ENCODE measurements at regions not wholly inside any gene's neighbourhood (a gene's known extent, or its start where the extent isn't known, plus 50 kb on each side); places are given as distances from the start of the nearest gene placed in this dataset.
"Not testable (repeated sequence)": the region's sequence is repeated elsewhere in the genome, so short reads cannot be mapped to it uniquely, and the experiment has no call there.

DNA sequence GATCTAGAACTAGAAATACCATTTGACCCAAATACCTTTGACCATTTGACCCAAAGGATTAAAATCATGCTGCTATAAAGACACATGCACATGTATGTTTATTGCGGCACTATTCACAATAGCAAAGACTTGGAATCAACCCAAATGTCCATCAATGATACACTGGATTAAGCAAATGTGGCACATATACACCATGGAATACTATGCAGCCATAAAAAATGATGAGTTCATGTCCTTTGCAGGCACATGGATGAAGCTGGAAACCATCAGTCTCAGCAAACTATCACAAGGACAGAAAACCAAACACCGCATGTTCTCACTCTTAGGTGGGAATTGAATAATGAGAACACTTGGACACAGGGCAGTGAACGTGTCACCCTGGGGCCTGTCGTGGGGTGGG is 87.9 kb upstream of the MEGF10 start:
- H3K27me3 ChIP-seq, H3K36me3 ChIP-seq, H3K9me3 ChIP-seq, DNase-seq, H3K4me3 ChIP-seq: not testable (repeated sequence)

DNA sequence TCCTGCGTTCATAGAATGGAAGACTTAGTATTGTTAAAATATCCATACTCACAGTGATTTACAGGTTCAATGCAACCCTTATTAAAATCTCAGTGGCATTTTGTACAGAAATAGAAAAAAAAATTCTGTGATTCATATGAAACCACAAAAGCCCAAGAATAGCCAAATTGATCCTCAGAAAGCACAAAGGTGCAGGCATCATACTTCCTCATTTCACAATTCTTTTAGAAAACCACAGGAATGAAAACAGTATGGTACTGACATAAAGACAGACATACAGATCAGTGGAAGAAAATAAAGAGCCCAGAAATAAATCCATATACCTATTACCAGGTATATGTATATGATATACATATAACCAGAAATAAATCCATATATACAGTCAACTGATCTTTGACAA is 86.8 kb upstream of the MEGF10 start:
- DNase-seq, result no peak
- 0 out of 2 replicates have a peak, but pooled peaks cover 3% of the 10 kb centered on the region for H3K9me3 ChIP-seq
- no peak overlapping the region for H3K4me3 ChIP-seq
- H3K27me3 ChIP-seq, result no peaks in the 10 kb centered on the region
- no peaks in the 10 kb centered on the region for H3K36me3 ChIP-seq

DNA sequence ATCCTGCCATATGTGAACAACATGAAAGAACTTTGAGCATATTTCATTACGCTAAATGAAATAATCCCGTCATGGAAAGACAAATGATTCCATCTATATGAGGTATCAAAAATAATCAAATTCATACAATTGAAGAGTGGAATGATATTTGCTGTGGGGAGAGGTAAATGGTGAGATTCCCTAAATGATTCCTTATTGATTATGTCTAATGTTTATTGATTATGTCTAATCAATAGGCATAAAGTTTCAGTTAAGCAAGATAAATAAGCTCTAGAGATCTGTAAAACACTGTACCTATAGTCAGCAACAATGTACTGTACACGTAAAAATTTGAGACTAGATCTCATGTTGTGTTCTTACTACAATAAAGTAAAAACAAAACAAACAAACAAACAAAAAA is 85.4 kb upstream of the MEGF10 start:
- Histone ChIP-seq H3K36me3 (no peaks in the 10 kb centered on the region), H3K9me3 (0 out of 2 replicates have a peak, but pooled peaks cover 3% of the 10 kb centered on the region), H3K27me3 (0 out of 2 replicates have a peak, but pooled peaks cover 2% of the 10 kb centered on the region), H3K4me3 (no peak overlapping the region)
- DNase-seq, result no peak

DNA sequence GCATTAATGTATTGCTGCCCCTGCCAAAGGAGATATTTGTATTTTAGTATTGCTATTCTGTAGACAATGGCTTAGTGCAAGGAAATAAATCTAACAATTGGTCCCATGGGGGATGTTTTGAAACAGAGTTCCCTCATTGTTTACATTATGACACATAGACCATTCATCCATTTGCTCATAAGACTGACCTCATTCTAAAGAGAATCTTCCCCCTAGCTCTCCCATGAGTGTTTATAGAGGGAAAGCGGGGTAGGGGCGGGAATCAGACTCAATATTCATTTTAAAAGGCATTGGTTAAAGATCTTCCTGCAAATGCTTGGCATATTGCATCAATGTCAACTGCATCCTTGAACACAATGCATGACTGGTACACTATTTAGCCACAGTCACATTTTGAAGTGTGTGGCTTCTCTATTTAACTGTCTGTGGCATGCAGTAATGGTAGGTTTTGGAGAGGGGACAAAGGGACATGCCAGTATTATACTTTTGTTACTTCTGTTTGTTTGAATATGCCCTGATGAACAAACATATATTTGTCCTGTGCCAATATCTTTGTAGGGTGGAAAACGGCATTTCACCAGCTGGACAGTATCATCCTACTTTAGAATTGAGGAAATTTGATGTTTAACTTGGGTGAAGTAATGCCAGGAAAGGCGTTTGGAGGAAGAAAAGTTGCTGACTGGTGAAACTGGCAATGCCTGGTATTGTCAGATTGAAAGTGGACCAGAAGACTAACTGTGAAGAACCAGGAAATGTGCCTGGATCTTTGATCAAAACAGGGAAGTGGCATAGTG is 84.1 kb upstream of the MEGF10 start:
- Histone ChIP-seq H3K4me3 (no peak overlapping the region), H3K9me3 (0 out of 2 replicates have a peak, but pooled peaks cover 3% of the 10 kb centered on the region), H3K36me3 (no peaks in the 10 kb centered on the region), H3K27me3 (0 out of 2 replicates have a peak, but pooled peaks cover 2% of the 10 kb centered on the region)
- peak; percentile 53 for DNase-seq

DNA sequence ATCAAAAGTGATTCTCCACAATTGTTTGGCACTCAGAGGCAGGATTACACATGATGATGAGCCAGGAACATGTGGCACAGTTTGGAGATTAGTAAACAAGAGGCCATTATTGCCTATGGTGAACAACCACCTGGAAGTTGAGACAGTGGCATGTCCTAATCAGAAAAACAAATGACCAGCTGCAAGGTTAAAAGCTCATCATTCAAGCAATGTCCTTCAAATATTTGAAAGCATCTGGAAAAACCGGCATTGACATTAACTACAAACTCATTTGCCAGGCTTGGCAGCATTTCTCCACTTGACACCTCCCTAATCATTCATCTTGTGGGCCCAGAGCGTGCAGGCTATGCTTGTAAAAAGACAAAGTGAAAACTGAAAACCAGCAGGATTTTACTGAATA is 80.6 kb upstream of the MEGF10 start:
- H3K27me3 ChIP-seq, result peaks cover 2% of the 10 kb centered on the region; the same call in 1 of the 2 replicates
- H3K36me3 ChIP-seq, result no peaks in the 10 kb centered on the region
- 0 out of 2 replicates have a peak, but pooled peaks cover 3% of the 10 kb centered on the region for H3K9me3 ChIP-seq
- no peak for DNase-seq
- H3K4me3 ChIP-seq, result no peak overlapping the region

DNA sequence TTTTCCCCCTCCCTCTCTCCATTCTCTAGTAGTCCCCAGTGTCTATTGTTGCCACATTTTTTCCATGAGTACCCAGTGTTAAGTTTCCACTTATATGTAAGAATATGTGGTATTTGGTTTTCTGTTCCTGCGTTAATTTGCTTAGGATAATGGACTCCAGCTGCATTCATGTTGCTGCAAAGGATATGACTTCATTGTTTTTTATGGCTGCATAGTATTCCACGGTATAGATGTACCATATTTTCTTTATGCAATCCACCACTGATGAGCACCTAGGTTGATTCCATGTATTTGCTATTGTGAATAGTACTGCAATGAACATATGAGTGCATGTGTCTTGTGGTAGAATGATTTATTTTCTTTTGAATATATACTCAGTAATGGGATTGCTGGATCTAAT is 77.4 kb upstream of the MEGF10 start:
- Histone ChIP-seq H3K36me3 (no peaks in the 10 kb centered on the region), H3K27me3 (peaks cover 2% of the 10 kb centered on the region; the same call in 1 of the 2 replicates), H3K4me3 (no peak overlapping the region), H3K9me3 (no peaks in the 10 kb centered on the region)
- no peak for DNase-seq

DNA sequence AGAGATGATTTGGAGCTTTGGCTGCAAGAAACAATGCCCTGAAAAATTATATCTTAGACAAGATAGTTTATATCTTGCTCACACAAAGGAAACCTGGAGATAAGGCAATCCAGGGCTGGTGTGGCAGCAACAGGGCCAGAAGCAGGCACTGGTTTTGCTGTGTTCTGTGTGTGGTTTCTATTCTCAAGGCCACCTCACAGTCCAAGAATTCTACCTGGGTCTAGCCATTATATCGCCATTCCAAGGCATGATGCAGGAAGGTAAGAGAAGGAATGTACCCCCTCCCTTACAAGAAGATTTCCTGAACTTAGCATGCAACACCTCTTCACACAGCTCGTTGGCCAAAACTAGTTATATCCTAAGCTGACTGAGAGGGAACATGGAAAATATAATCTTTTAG is 74.5 kb upstream of the MEGF10 start:
- Histone ChIP-seq H3K9me3 (no peaks in the 10 kb centered on the region), H3K27me3 (peaks cover 4% of the 10 kb centered on the region; the same call in 1 of the 2 replicates), H3K4me3 (no peak overlapping the region), H3K36me3 (no peaks in the 10 kb centered on the region)
- DNase-seq, result no peak

DNA sequence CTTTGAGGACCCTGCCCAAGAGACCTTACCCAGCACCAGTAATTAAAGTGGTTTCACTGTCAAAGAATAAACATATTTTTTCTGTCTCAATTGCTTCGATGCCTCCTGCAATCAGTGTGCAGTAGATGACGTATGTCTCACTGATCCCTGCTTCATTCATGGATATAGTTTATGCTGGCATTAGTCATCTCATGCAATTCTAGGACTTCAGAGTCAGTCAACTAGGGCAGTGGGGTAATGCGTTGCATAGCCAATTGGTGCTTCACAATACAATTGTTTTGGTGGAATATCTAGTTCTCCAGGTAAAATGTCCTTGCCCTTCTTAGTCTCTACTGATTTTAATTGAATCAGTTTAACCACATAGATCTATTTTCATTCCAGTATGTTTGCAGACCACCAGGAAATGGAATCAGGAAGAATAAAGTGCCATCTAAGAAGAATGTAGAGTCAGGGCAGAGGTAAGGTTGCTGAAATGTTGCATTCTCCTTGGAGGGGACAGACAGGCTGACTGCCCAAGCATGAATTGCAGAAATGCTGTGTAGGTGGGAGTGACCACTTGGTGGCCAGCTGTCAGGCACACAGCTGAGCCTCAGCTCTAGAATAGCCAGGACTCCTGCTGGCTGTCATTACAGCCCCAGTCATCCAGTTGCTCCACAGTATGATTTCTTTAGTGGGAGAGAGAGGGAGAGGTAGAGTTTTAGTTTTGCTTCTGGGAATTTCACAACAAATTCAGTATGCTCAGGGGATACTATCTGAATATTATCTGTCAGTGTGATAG is 73.5 kb upstream of the MEGF10 start:
- no peak for DNase-seq
- Histone ChIP-seq H3K9me3 (no peaks in the 10 kb centered on the region), H3K4me3 (no peak overlapping the region), H3K36me3 (no peaks in the 10 kb centered on the region), H3K27me3 (peaks cover 4% of the 10 kb centered on the region; the same call in 1 of the 2 replicates)

DNA sequence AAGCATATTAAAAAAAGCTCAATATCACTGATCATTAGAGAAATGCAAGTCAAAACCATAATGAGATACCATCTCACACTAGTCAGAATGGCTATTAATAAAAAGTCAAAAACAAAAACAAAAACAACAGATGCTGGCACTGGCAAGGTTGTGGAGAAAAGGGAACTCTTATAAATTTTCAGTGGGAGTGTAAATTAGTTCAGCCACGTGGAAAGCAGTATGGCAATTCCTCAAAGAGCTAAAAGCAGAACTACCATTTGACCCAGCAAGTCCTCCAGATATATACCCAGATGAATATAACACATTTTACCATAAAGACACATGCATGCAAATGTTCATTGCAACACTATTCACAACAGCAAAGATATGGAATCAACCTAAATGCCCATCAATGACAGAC is 68.7 kb upstream of the MEGF10 start:
- DNase-seq, H3K27me3 ChIP-seq, H3K9me3 ChIP-seq, H3K36me3 ChIP-seq, H3K4me3 ChIP-seq: not testable (repeated sequence)

DNA sequence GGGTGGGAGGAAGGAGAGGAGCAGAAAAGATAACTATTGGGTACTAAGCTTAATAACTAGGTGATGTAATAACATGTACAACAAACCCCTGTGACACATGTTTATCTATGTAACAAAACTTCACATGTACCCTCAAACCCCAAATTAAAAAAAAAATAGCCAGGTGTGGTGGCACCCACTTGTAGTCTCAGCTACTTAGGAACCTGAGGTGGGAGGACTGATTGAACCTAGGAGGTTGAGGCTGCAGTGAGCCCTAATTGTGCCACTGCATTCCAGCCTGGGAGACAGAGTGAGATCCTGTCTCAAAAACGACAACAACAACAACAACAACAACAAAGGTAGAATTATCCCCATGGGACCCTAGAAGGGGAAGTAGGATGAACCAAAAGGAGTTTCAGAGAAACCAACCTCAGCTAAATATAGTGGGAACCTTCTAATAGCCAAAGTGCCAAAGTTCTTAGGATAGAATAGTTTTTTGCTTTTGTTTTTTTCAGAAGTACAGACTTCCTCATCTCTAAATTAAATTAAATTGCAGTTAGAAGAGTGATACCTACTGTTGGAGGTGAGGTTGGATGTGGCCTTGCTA is 67.9 kb upstream of the MEGF10 start:
- H3K9me3 ChIP-seq, H3K27me3 ChIP-seq, DNase-seq: not testable (repeated sequence)

DNA sequence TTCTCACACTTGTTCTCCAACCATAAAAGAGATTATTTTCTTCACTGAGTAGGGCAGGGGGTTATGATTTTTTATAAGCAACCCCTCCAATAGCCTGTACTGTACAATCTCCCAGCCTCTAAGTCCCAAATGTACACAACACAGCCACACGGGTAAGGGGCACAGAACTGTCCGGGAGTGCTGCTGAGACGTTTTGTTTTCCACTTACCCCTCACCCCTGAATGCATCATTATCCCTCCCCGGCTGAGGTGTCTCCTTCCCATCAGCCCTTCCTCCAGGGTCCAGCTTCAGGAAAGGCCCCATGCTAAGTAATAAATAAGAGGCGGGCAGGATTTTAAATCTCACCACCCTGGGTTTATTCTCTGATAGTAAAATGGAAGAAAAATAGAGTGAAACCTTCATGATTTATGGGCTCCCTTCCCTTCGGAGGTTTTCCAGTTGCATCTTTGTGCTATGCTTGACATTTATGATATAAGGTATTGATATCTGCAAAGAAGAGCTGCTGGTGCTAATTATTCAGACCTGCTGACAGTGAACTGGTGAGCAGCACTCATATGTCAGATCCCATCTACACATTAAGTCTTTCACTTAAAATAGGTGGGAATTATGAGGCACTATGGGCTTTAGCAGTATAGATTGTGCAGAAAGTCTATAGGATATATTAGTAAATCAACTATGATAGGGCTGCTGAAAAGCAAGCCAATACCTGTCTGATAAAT is 67.2 kb upstream of the MEGF10 start:
- DNase-seq, result no peak
- H3K27me3 ChIP-seq, result peaks cover 4% of the 10 kb centered on the region; the same call in 1 of the 2 replicates
- no peaks in the 10 kb centered on the region for H3K36me3 ChIP-seq
- H3K4me3 ChIP-seq, result no peak overlapping the region
- H3K9me3 ChIP-seq, result no peaks in the 10 kb centered on the region

More for the DNA sequence above, 67.9 kb upstream of the MEGF10 start:
- H3K4me3 ChIP-seq, H3K36me3 ChIP-seq: not testable (repeated sequence)

DNA sequence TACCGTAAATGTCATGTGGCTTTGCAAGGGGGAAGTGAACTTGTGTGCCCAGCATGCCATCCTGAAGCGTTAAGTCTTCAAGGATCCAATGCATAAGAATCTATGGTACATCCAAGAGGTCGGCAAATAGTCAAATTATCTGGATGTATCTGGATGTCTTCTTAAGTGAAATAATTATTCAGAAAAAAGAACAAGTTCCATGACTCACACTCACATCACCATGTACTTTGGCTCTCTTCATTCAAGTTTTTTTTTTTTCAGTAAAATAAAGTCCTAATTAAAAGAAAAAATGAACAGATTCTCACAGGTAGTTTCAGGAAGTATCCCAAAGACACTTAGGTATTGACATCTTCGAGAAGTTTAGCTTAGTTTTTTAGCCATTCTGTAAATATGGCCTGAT is 62.7 kb upstream of the MEGF10 start:
- Histone ChIP-seq H3K4me3 (no peak overlapping the region), H3K36me3 (no peaks in the 10 kb centered on the region), H3K27me3 (no peaks in the 10 kb centered on the region; the same call in 1 of the 2 replicates), H3K9me3 (no peaks in the 10 kb centered on the region)
- DNase-seq, result no peak

DNA sequence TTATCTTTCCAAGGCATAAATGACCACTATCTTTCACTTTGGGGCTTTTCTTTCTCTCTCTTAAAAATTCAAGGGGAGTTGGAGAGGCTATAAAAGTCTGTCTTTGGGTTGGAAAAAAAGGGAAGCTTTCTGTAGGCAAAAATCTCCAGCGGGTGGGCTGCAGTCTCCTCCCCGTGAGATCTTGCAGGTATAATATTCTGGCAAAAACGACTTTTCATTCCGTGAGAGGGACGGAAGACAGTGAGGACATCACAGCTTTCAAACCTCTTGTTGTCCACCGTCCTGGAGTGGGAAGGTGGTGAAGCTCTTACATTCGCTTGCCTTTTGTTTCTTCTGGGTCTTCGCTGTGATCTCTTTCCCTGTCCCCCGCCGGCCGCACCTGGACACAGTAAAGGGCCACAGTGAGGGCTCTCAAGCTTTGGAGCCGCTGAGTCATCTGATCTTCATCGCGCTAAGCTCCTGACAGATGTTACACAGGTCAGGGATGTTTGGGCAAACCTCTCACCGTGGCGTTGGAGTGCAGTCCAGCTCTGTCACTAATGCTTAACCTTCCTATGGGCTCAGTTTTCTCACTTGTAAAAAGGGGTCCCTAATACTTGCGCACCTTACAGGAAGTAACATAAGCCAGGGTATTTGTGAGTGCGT is 61.9 kb upstream of the MEGF10 start:
- Histone ChIP-seq H3K36me3 (no peaks in the 10 kb centered on the region), H3K27me3 (no peaks in the 10 kb centered on the region; the same call in 1 of the 2 replicates), H3K4me3 (no peak overlapping the region), H3K9me3 (no peaks in the 10 kb centered on the region)
- no peak for DNase-seq

DNA sequence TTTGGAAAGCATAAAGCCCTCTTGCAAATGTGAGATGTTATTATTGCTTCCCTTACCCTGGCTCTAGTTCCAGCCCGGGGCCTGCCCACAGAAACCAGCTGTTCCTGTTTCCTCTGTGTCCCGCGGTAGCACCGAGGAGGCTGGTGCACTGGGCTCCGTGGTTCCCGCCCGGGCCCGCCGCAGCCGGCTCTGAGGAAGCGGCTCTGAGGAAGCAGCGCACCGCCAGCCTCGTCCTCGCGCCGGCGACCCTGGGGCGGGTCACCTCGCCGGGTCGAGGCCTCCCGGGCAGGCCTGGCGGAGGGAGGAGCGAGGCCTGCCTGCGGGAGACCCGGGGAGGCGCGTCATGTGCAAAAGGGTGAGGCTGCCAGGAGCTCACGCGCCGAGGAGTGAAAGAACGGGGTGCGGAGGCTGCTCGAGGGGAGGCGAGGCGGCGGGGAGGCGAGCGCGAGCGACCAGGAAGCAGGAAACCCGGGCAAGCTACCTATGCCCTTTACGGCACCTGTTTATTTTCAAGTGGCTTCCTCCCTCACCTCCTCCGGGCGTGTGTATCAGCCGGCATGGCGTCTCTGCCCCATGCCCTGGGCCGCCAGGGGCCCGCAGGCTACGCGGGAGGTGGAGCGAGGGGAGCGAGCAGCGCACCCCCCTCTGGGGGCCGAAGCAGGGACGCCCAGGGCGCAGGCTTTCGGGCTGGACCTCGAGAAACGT is 61.3 kb upstream of the MEGF10 start:
- Histone ChIP-seq H3K9me3 (no peaks in the 10 kb centered on the region), H3K4me3 (peak overlapping the region; percentile 28), H3K36me3 (no peaks in the 10 kb centered on the region), H3K27me3 (no peaks in the 10 kb centered on the region; the same call in 1 of the 2 replicates)
- peak; percentile 38 for DNase-seq

DNA sequence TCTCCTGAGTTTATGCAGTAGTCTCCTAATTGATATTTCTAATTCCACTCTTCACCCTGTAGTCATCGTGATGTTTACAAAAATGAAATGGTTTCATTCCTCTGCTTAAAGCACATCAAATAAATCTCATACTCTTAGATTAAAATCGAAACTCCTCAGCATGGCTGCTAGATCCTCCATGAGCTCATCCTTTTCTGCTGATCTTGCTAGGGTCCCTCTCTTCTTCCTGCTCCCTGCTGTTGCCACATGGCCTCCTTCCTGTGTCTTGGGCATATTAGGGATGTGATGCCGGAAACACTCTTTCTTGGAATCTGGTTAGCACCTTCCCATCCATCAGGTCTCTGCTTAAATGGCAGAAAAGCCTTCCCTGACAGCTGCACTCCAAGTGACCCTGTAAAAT is 59.5 kb upstream of the MEGF10 start:
- DNase-seq, result no peak
- Histone ChIP-seq H3K4me3 (no peak overlapping the region), H3K36me3 (no peaks in the 10 kb centered on the region), H3K9me3 (no peaks in the 10 kb centered on the region), H3K27me3 (no peaks in the 10 kb centered on the region)

DNA sequence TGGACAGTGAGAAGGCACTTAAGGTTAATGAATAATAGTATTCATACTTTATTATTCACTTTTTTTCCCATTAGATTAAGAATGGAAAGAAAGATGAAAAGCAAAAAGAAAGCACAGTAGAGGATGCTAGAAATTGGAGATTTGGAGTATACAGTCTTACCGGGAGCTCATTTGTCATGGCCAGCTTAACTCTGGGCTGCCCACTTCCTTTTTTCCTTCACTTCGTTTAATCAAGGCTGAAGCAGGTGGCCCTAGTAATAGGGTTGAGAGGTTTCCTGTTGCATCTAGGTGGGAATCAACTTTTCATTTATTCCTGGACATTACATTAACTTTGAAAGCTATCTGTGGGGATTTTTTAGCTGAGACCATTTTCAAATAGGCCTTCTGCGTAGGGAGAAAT is 57.0 kb upstream of the MEGF10 start:
- Histone ChIP-seq H3K9me3 (no peaks in the 10 kb centered on the region), H3K27me3 (no peaks in the 10 kb centered on the region), H3K4me3 (no peak overlapping the region), H3K36me3 (no peaks in the 10 kb centered on the region)
- DNase-seq, result no peak
